GM06990 (cell line): ENCODE measurements at regions not wholly inside any gene's neighbourhood (a gene's known extent, or its start where the extent isn't known, plus 50 kb on each side); places are given as distances from the start of the nearest gene placed in this dataset.

Experiments
- DNase-seq: peaks from one replicate; pipeline ENCODE4 v3.0.0-alpha.2; 2011; ENCODE audit not compliant: insufficient read length; ENCODE audit errors: extremely low read depth
- H3K27me3 ChIP-seq: replicated peaks from 2 replicates; pipeline ENCODE4 v1.6.0; 2011; ENCODE audit warnings: low read length; ENCODE audit not compliant: control insufficient read depth, insufficient read depth
- H3K36me3 ChIP-seq: 2 replicates; pipeline ENCODE4 v1.5.1; 2011; ENCODE audit warnings: low read length; ENCODE audit not compliant: control insufficient read depth, insufficient read depth
- H3K4me3 ChIP-seq: replicated peaks from 2 replicates; pipeline ENCODE4 v1.5.1; 2011; ENCODE audit warnings: low read depth, mild to moderate bottlenecking, control low read depth, low read length
- TF ChIP-seq, protein P1 (sequence below): IDR thresholded peaks from 2 replicates; pipeline ENCODE4 v1.5.1; 2011; ENCODE audit warnings: low read length, control low read depth, mild to moderate bottlenecking, inconsistent platforms; ENCODE audit not compliant: insufficient read depth, poor library complexity, severe bottlenecking

GRCh38 chr10:44858017-44858371 lies 53.1 kb upstream of the TMEM72 start:
- H3K36me3 ChIP-seq = no peaks in the 10 kb centered on the region
- H3K27me3 ChIP-seq = no peaks in the 10 kb centered on the region
- TF ChIP-seq, protein P1, sequence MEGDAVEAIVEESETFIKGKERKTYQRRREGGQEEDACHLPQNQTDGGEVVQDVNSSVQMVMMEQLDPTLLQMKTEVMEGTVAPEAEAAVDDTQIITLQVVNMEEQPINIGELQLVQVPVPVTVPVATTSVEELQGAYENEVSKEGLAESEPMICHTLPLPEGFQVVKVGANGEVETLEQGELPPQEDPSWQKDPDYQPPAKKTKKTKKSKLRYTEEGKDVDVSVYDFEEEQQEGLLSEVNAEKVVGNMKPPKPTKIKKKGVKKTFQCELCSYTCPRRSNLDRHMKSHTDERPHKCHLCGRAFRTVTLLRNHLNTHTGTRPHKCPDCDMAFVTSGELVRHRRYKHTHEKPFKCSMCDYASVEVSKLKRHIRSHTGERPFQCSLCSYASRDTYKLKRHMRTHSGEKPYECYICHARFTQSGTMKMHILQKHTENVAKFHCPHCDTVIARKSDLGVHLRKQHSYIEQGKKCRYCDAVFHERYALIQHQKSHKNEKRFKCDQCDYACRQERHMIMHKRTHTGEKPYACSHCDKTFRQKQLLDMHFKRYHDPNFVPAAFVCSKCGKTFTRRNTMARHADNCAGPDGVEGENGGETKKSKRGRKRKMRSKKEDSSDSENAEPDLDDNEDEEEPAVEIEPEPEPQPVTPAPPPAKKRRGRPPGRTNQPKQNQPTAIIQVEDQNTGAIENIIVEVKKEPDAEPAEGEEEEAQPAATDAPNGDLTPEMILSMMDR = no peak
- no peak for DNase-seq
- H3K4me3 ChIP-seq = no peak overlapping the region

- no peaks in the 10 kb centered on the region for H3K27me3 ChIP-seq
- TF ChIP-seq, protein P1 = no peak
- DNase-seq = no peak
- H3K36me3 ChIP-seq = no peaks in the 10 kb centered on the region
- H3K4me3 ChIP-seq = no peak overlapping the region
Observed at GRCh38 chr10:44858988-44859387, 52.1 kb upstream of the TMEM72 start.

- no peak for DNase-seq
- Histone ChIP-seq H3K27me3 (no peaks in the 10 kb centered on the region; the same call in 1 of the 2 replicates), H3K4me3 (no peak overlapping the region), H3K36me3 (no peaks in the 10 kb centered on the region)
- TF ChIP-seq, protein P1 = no peak
Observed at GRCh38 chr10:44859546-44860285, 51.4 kb upstream of the TMEM72 start.

- no peak for DNase-seq
- TF ChIP-seq, protein P1 = no peak
- H3K4me3 ChIP-seq = no peak overlapping the region
- no peaks in the 10 kb centered on the region; the same call in 1 of the 2 replicates for H3K27me3 ChIP-seq
- no peaks in the 10 kb centered on the region for H3K36me3 ChIP-seq
Observed at GRCh38 chr10:44860811-44861736, 50.1 kb upstream of the TMEM72 start.
